Esophagus squamous epithelium (tissue), 4 donors: ENCODE measurements at regions not wholly inside any gene's neighbourhood (a gene's known extent, or its start where the extent isn't known, plus 50 kb on each side); places are given as distances from the start of the nearest gene placed in this dataset.

Experiments used
- CTCF ChIP-seq, 6 experiments: fragments of 450-650 bp in 4 of 6; fragments of 200-600 bp in 2 of 6; sonication (generic) in 2 of 6; IDR thresholded peaks; one replicate each; pipeline ENCODE4 v1.5.1; 2016 to 2019; ENCODE audit warnings: antibody characterized with exemption in 6 of 6, mild to moderate bottlenecking in 4 of 6, moderate library complexity in 4 of 6
- POLR2A ChIP-seq, 4 donors: fragments of 450-650 bp; IDR thresholded peaks; one replicate each; pipeline ENCODE4 v1.6.1; 2017; ENCODE audit warnings: antibody characterized with exemption in 4 of 4, mild to moderate bottlenecking in 4 of 4, moderate library complexity in 3 of 4

DNA sequence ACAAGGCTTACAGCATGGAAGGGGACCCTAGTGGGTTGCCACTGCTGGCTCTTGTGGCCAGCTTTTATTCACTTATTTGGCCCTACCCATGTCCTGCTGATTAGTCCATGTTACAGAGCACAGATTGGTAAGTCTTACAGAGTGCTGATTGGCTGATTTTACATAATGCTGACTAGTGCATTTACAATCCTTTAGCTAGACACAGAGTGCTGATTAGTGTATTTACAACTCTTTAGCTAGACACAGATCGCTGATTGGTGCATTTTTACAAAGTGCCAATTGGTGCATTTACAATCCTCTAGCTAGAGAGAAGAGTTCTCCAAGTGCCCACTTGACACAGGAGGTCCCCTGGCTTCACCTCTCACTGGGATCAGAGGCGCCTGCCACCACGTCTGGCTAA lies 485.0 kb upstream of the TSPY4 start:
- no peak for TF ChIP-seq CTCF (IDR thresholded peaks at IDR 0.05)
- no peak for TF ChIP-seq POLR2A (IDR thresholded peaks at IDR 0.05)
